ENCODE measurements at regions not wholly inside any gene's neighbourhood (a gene's known extent, or its start where the extent isn't known, plus 50 kb on each side); places are given as distances from the start of the nearest gene placed in this dataset.
A peak's percentile ranks its signal among the peaks of the same experiment; 100 is the strongest.

DNA sequence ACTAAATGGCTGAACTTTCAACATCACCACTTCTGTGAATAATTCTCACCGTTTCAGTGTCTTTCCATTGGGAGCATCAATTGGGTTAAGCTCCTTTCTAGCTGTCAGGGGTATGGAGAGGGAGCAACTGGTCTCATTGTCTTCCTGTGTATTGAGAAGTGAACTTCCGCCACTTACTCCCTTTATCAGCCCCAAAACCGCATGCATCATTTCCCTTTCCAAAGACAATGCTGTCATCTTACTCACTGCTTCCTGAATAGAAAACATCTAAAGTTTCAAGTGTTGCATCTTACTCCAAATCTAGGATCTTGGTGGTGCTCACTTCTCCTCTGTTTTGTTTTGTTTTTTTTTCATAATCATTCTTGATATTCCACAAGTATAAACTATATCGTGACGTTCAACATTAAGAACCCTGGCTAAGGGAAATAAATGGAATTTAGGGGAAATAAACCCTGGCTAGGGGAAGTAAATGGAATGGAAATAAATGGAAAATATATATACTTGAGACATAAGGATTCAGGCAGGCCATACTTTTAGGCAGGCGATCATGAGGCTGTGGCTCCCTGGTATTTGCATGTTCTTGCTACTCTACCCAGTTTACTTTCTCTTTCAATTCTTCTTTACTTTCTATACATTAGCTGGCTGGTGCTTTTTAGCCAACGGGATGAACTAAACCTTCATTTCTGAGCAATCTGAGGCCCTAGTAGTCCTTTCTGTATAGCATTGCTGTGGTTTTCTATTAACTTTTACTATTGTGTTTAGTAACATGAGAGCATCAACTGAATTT is 371.9 kb downstream of the BMPER start:
- no peak for DNase-seq

DNA sequence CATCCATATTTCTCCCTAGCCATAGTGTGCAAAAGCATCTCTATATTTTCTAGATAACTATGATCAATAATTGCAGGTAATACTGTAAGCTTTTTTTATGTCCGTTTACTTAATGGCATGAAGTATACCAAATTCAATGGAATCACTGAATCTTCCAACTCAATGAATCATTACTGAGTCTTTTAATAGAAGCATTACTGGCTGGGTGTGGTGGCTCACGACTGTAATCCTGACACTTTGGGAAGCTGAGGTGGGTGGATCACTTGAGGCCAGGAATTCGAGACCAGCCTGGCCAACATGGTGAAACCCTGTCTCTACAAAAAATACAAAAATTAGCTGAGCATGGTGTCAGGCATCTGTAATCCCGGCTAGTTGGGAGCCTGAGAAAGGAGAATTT is 372.5 kb downstream of the BMPER start:
- DNase-seq, result no peak

DNA sequence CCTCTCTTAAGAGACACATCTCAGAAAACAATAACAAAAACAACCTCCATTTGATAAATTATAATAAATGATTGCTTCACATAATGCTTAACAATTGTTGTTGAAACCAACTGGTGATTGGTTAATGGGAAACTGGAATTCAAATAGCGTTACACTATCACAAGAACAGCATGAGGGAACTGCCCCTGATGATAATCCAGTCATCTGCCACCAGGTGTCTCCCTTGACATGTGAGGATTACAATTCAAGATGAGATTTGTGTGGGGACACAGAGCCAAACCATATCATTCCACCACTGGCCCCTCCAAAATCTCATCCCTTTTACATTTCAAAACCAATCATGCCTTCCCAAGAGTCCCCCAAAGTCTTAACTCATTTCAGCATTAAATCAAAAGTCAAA is 375.9 kb downstream of the BMPER start:
- DNase-seq, result no peak

DNA sequence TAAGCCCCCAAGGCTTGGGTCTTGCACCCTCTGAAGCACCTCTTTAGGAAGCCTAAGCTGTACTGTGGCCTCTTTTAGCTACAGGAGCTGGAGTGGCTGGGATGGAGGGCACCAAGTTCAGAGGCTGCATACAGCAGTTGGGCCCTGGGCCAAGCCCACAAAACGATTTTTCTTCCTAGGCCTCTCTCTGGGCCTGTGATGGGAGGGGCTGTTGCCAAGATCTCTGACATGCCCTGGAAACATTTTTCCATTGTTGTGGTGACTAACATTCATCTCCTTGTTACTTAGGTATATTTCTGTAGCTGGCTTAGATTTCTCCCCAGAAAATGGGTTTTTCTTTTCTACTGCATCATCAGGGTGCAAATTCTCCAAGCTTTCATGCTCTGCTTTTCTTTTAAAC is 375.7 kb upstream of the NPSR1 start:
- DNase-seq, result no peak

DNA sequence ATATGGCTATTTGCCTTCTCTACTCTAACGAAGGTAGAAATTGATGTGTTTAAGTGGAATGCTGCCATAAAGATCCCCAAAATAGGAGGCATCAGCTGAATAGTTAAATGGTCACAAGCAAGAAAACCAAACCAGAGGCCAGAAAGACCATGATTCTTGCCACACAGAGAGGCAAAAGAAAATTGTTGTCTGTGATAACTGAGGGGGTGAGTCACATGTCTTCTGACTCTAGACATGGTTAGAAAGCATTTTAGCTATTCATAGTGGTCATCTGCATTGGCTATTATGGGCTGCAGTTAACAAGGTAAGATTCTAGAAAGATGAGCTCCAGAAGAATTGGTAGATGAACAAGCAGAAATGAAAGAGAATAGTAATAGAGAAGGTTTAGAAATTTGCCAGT is 361.4 kb upstream of the NPSR1 start:
- no peak for DNase-seq

DNA sequence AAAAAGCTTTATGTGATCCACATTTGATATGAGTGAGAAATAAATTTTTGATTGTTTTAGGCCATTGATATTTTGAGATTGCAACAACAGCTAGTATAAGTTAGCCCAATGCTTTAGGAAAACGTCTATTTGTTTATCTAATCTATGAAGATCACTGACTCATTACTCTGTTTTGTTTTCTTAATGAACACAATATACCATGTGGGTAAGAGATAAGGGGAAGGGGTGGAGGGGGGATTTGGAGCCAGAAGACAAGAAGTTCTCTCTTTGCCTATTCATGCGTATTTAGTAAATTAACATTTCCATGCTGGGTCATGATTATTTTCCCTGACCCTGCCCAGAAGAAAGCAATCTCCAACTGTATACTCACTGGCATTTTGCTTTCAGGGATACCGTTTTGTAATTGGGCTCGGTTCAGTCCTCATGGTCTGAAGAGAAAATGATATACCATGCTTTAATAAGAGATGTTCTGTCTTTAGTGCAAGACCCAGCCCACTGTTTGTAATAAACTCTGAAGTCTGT is 359.5 kb upstream of the NPSR1 start:
- DNase-seq, result no peak

DNA sequence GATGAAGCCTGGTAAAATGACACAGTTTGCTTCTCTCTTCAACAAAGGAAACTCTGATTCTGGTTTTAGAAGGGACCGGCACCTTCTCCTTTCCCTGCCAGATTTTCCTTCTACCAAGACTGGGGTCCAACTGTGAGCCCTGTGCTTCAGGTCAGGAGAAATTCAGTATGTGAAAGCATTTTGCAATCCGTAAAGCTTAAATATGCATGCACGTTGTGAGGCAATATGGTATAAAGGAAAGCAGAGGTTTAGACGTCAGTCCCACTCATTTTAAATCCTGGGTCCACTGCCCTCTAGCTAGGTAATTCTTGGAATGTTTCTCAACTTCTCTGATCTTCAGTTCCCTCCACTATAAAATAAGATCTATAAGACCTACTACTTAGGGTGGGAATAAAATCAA is 359.0 kb upstream of the NPSR1 start:
- no peak for DNase-seq

DNA sequence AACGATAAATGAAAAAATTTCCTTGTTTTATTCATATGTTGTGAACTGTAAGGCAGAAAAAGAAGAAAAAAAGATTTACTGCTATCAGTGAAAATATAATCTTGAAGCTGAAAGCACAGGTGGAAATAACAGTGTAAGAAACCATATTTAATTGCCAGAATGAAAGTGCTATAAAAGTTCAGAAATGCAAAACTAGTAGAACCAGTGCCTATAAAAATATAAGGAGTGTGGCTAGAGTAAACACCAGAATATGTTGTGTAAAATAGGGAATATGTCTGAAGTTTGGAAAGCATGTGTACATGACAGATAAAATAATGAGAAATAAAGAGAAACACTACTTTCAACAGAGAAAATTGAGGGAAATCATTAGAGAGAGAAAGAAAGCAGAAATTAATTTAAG is 350.5 kb upstream of the NPSR1 start:
- no peak for DNase-seq

DNA sequence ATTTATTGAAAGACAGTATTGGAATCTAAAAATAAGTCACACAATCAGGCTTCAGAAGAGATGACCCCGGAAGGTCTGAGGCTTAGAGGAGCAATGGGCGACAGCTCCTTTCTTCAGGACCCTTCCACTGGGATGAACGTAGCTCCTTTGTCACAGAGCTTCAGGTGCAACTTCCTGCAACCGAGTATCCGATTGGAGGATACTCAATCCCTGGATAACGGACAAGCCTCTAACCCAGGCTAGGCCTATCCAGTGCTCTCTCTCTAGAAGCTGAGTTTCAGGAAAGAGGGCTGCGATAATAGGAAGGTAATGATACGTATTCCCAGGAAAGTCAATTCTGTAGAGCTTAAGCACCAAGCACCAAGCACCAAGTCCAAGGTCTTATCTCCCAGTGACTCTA is 349.4 kb upstream of the NPSR1 start:
- no peak for DNase-seq

DNA sequence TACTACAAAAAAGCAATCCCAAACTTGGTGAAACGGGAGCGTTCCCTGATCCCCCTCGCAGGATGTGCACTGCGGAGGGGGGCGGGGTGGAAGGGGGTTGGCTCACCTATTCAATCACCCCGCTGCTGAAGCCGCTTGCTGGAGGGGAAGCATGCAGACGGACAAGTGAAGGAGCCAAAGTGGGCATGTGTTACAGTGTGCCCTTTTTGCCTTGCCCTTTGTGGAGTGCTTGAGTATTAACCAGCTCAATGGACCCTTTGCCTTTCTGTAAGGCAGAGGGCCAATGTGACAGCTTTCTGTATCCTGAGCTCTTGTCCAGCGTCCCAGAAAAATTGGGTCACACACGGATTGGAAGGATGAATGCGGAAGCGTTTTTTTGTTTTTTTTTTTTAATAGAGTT is 348.9 kb upstream of the NPSR1 start:
- DNase-seq, result no peak

DNA sequence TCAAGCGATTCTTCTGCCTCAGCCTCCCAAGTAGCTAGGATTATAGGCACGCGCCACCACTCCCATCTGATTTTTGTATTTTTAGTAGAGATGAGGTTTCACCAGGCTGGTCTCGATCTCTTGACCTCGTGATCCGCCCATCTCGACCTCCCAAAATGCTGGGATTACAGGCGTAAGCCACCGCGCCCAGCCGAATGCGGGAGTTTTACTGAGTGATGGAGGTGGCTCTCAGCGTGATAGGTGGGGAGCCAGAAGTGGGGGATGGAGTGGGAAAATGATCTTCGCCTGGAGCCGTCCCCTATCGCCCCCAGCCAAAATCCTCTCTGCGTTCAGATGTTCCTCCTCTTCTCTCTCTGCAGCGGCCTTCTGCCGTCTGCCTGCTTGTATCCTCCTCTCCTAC is 348.4 kb upstream of the NPSR1 start:
- DNase-seq, result no peak

DNA sequence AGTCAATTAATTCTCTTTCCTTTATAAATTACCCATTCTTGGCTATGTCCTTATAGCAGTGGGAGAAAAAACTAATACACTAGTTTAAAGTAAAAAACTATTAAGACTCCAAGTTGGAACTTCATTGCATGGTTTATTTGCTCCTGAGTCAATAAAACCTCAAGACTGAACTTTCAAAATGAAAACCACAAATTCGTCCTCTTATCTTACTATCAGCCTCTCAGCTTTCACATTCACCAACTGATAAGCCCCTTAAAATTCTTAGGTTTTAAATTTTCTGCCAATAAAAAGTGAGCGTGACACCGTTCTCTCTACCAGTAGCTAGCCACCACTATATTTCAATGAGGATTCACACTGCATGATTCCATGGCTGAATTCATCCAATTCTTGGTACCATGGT is 346.4 kb upstream of the NPSR1 start:
- no peak for DNase-seq

DNA sequence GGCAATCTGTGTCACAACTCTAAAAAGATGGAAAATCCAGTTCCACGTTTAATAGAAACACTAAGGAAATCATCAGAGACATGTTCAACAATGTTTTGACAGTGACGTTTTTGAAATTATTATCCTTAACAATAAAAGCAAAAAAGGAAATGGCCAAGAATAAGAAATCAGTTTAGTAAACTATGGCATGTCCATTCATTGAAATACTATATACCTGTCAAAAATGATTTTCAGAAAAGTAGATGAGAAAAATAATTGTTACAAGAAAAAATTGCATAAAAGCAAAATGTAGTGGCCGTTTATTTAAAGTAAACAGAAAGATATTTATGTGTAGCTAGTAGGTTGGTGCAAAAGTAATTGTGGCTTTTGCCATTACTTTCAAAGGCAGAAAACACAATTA is 345.4 kb upstream of the NPSR1 start:
- DNase-seq, result no peak

DNA sequence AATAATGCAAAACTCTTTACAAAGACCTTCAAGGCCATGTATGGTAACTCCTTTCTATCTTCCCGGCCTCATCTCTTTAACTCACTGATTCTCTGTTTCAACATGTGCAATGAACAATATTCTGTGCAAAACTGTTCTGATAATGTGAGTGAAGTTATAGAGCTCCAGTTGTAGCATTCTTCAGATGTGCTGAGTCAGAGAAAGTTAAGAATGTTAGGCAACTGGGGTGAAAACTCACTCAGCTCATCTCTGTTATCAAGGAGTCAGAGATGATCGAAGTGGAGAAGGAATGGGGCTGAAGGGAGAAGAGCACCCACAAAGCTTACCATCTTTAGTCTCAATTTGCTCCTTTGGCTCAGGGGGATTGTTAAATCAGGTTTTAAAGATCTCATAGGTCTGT is 344.7 kb upstream of the NPSR1 start:
- no peak for DNase-seq

DNA sequence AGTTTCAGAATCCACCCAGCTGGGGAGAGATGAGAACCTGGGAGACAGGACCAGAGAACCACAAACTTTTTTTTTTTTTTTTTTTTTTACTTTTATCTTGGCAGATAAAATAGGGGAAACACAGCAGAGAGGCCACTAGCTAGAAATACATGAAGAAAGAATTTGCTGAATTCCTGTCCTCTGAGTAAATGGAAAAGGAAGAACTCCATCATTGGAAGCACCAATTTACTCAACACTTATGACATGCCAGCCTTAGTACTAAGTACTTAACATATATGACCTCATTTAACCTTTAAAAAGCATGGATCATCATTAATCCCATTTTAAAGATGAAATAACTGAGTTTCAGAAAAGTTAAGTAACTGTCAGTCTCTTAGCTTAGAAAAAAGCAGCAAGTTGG is 343.0 kb upstream of the NPSR1 start:
- DNase-seq, result no peak

DNA sequence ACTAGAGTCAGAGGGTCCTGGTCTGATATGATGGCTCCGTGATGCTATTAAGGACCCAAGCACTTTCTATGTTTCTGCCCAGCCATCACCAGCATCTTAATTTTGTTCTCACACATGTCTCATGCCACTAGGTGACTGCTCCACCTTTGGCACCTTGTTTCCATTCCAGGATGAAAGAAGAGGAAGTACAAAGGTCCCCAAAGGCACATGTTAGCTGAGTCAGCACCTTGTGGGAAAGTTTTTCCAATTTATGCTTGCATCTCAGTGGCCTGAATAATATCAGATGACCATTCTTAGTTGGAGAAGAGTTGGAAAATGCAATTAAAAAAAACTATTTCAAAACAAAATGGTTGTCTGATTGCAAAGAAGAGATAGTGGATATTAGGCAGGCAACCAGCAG is 341.0 kb upstream of the NPSR1 start:
- no peak for DNase-seq

DNA sequence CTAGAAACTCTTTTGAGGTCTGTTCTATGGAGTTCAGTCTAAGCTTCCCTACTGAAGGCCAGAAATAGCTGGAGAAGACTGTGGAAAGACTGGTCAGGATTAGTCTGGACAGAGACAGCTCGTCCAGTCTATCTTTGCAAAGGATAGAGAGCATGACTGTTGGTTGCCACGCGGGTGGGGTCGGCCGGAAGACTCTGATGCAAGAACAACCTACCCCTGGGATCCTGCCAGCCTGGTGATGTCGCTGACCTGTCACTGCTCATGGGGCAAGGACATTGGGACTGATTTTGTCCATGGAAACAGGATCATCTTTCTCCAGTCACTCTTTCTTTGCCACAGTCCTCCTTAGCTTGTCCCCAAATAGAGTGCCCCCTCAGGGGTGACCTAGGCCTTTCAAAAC is 337.6 kb upstream of the NPSR1 start:
- no peak for DNase-seq

DNA sequence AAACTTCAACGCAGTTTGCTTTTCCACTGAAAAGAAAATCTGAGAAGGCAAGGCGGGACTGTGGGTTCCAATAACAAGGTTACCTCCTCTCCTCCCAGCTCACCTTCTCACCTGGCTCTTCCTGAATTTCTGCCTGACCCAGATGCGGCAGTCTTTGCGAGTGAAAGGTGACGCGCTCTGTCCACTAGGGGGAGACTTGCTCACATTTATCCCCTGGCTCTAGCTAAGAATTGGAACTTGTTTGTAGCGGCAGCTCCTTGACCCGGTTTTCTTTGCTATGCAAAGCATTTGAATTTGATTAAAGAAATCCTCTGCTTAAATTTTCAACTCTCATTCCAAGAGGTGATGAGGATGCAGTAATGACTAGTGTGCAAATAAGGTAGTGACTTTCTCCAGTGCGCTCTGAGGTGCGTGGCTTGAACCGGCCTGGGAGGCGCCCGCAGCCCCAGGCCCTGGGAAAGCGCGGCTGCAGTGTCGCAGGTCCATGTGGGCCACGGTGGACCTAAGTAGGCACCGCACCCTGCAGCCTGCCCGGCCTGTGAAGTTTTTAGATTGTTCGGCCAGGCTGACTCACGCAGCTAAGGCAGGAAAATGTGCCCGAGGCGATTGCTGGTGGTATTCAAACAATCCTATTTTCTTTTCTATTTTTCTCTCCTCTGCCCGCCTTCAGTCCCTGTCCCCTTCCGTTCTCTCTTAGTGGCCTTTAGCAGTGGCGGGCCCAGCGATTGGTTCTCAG is 336.9 kb upstream of the NPSR1 start:
- DNase-seq, result peak in 4 of 6 experiments; percentile 3 to 36 (median 28)

DNA sequence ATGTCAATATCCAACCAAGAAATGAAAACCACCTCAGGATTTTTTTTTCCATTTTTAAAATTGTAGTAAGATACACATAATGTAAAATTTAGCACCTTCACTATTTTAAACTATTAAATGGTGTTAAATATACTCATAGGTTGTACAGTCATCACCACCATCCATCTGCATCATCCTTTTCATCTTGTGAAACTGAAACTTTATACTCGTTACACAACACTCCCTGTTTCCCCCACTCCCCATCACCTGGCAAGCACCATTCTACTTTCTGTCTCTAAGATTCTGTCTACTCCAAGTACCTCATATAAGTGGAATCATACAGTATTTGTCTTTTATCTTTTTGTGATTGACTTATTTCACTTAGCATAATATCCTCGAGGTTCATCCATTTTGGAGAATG is 335.2 kb upstream of the NPSR1 start:
- no peak for DNase-seq

DNA sequence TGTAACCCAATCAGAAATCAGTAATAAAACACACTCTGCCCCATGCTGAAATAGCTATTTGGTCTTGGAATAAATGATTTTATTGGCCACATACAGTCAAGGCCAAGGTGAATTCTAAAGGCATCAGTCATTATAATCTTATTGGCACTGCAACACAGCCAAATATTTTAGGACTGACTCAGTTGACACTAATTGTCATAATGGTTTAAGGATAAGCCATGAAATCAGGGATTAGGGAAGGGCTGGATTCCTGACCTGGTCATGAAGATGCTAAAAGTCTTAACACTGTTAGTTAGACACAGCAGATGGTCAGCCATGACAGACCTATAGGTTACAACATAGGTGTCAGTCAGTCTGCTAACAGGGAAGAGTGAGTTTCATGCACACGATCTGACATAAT is 330.3 kb upstream of the NPSR1 start:
- DNase-seq, result no peak

DNA sequence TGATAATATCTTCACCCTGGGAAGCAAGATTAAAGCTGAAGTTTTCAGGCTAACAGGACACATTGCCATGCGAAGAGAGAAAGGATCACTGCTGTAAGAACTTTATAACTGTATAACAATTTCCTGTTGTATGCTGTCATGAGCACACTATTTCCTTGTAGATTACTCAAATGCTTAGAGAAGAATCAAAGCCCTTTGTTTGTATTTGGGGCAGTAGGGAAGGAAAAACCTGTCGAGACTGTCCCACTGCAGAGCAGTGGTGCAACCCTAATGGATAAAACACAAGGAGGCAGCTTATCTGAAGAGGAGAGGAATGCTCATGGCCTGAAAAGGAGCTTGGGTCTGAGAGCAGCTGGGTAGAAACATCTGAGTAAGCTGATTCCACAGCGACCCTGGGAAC is 327.7 kb upstream of the NPSR1 start:
- DNase-seq, result no peak

DNA sequence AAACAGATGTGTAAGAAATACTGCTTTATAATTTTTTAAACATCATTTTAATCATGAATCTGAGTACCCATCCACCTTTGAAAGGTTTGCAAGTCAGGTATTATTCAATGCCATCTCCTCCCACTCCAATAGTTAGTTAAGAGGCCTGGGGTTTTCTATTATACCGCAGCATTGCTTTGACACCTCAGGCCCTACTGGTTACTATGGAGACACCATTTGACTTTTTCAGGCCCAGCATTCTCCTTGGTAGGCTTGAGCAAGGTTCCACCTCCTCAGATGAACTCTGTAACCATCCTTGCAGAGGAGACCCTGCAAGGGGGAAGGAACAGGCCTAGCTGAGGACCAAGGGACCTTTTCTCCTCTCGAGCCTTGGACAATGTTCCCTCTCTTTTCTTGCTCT is 326.9 kb upstream of the NPSR1 start:
- DNase-seq, result no peak

DNA sequence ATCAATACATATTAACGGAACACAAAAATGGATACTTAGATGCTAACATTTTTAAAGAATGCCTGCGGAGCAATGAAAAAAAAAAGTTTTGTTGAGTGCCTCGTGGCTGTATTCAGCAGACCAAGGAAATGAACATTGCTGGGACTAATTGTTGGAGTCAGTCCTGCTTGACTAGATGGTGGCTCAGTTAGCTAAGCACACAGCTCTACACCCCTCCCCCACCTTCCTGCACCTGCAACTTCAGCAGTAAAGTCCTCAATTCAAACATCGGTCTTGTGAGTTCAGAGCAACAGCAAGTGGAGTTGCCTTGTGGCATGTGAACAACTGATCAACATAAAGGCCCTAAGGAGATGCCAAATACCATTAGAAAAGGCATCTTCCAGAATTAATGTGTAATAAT is 326.0 kb upstream of the NPSR1 start:
- DNase-seq, result no peak

DNA sequence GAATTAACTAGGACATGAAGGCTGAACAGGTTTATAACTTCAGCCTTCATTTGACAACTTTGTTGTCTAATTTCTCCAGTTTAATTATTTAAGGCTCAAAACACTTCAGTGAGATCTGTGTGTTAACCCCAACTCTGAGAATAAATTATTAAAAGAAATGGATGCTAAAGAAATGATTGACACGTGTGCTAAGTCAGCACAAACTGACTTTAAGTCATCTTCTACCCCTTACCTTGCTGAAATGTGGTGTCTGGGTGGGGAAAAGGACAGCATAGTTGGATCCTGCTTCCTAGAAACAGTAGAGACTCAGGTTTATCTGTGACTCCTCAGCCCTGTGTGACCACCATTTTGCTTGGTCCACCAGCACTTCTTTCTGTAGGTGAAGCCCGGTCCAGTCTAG is 324.8 kb upstream of the NPSR1 start:
- DNase-seq, result no peak

DNA sequence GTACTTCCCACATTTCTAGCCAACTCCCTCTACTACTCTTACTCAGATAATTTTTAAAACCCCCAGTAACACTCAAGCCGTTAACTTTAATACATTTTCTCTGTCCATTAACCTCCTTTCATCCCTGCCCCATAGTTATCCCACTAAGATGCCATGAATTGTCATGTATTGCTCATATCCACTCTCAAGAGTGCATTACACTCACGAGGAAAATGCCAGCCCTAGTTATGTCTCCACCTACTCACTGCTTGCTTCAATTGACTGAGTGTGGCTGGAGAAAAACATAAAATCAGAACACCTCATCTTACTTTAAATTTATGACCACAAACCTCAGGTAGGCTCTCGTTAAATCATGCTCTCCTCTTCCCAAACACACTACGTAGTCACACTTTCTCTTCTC is 324.1 kb upstream of the NPSR1 start:
- no peak for DNase-seq
